ENCODE measurements at regions not wholly inside any gene's neighbourhood (a gene's known extent, or its start where the extent isn't known, plus 50 kb on each side); places are given as distances from the start of the nearest gene placed in this dataset.

DNA sequence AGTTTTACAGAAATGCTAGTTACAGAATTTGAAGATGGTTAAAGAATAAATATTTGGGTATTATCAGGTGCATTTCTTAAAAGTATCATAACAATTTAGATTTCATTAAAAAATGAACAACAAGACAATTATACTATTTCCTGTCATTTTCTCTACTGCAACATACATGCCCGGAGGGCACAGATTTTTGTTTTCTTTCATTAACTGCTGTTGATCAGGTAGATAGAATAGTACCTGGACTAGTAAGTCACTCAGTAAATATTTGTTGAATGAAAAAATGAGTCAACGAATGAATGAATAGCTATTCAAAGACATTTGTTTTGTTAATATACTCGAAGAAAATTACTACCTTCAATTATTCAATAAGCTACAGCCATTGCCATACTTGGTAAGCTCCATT, 531.2 kb upstream of the VRK2 start:
- no peak for DNase-seq (ENCODE audit: low spot score)

DNA sequence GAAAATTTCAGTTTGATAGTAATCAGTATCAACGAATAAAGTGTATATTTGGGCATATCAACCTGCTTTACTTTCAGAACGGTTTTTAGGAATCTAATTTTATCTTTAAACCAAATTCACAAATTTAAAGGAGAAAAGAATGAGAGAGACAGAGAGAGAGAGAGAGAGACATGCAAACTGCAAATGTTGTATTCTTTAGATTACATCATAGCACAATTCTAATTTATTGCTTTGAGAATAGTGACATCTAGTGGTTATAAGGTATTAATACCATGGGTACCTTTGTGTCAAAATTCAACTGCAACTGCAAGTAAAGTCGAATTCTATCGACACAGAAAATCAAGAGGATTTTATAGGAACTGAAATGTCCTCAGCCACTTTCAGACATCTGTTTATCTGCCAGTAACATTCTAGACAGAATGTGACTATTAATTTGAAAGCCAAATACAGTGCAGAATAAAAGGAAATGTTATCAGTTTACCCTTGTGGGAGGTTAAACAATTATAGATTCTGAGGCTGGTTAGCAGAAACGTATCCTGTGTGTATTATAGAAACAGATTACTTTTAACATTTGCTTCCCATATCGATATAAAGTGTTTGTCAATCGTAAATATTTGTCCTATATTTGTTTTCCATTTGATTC, 529.8 kb upstream of the VRK2 start:
- peak; percentile 13 for DNase-seq (ENCODE audit: low spot score)

DNA sequence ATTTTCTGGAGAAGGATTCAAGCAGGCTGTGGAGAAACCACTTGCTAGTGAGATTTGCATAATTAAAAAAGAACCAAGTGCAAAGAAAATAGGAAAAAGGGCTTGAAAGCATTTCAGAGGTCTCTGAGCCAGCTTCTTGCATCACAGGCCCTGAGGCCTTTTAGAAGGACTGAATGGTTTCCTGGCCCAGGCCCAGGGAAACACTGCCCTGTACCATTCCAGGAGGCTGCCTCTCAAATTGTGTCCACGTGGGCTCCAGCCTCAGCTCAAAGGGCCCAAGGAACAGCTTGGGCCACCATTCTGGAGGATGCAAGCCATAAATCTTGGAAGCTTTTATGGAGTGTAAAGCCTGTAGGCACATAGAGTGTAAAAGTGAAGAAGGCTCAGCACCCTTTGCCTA, 523.3 kb upstream of the VRK2 start:
- no peak for DNase-seq (ENCODE audit: low spot score)

DNA sequence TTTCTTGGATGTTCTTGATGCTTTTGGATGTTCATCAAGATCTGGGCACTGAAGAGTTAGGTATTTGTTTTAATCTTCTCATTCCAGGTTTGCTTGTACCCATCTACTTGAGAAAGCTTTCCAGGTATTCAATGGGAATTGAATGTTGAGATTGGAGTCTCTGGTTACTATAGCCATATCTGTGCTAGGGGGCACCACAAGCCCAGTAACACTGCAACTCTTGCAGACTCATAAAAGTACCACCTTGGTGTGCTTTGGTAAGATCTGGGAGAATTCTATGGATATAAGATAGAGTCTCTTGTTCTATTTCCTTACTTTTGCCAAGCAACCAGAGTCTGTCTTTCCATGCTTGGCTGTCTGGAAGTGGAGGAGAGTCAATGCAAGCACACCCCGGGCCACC, 518.9 kb upstream of the VRK2 start:
- no peak for DNase-seq (ENCODE audit: low spot score)

DNA sequence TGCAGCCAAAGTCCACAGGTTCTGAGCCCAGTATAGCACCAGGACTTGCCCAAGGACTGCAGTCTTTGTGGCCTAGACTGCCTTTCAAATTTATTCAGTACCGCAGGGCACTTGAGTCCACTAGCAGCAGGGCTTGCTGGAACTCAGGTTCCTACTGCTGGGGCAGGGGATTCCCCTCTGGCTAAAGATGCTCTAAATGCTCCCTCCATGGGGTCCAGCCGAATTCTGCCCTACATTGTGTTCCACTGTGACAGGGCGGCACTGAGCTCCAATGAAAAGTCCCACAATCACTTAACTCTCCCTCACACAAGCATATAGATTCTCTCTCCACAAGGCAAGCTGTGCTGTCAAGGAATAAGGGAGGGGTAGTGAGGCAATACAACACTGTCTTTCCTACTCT, 518.1 kb upstream of the VRK2 start:
- no peak for DNase-seq (ENCODE audit: low spot score)

DNA sequence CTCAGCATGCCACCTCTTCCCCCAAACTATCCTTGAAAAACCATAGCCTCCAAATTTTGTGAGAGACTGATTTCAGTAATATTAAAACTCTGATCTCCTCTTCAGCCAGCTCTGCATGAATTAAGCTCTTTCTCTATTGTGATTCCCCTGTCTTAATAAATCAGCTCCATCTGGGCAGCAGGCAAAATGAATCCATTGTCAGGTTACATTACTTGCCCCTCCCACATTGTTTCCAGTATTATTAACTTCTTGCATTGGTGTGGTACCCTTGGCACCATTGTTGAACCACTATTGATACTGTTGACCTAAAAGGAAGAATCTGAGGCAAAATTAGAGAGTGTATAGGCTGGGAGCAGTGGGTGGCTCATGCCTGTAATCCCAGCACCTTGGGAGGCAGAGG, 512.2 kb upstream of the VRK2 start:
- DNase-seq (ENCODE audit: low spot score): no peak

DNA sequence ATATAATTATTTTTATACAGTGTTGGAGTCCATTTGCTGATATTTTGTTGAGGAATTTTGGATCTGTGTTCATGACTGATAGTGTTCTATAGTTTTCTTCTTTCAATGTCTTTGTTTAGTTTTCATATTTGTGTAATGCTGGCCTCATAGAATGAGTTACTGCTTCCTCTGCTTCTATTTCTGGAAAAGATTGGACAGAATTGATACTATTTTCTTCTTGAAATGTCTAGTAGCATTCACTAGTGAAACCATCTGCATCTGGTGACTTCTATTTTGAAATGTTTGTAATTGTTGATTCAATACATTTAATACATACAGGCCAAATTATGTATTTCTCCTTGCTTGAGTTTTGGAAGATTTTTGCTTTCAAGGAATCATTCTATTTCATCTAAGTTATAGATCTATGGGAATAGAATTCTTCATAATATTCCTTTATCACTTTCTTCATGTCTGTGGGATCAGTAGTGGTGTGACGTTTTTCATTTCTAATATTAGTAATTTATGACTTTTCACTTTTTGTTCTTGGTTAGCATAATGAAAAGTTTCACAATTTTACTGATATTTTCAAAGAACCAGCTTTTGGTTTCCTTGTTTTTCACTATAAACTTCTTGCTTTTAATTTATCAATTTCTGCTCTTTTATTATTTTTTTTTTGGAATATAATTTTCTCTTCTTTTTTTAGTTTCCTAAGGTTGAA, 509.9 kb upstream of the VRK2 start:
- DNase-seq (ENCODE audit: low spot score): no peak

DNA sequence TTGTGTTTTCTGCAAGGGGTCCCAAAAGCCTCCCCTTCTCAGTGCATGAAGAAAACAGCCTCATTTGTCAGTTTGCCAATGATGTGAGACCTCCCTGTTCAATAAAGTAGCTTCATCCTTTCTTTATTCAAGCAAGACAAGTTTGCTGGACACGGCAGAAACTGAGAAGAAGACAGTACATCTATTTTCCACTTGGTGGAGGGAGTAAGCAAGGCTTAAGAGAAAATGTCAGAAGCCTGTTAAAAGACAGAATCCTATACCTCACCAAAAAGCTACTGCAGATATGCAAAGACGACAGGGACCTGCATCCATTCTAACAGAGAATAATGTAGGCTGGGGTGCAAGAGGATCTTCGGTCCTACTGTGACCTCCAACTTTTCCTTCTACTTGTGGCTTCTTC, 506.8 kb upstream of the VRK2 start:
- no peak for DNase-seq (ENCODE audit: low spot score)

DNA sequence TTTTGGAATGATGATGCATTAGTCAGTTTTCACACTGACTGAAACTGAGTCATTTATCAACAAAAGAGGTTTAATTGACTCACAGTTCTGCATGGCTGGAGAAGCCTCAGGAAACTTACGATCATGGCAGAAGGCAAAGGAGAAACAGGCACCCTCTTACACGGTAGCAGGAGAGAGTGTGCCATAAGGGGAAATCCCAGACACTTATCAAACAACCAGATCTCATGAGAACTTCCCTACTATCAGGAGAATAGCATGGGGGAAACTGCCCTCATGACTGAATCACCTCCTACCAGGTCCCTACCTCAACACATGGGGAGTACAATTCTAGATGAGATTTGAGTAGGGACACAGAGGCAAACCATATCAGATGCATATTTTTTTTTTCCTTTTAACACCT, 504.5 kb upstream of the VRK2 start:
- no peak for DNase-seq (ENCODE audit: low spot score)

DNA sequence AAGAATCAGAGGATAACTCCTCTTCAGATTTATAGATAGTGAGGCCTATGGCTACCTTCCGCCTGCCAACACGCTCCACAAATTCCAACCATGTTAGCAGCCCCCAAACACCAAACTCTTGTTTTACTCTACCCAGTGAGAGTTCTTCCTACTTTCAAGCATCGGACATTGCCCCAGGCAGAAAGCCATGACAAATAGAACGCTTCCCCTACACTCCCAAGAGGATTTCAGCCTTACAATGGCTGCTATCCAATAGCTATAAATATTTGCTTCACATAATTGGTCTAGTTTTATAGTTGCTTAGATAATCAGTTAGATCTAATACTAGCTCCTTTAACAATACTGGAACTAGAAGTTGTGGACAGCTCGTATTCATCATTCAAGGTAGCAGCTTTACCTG, 503.4 kb upstream of the VRK2 start:
- DNase-seq (ENCODE audit: low spot score): no peak

DNA sequence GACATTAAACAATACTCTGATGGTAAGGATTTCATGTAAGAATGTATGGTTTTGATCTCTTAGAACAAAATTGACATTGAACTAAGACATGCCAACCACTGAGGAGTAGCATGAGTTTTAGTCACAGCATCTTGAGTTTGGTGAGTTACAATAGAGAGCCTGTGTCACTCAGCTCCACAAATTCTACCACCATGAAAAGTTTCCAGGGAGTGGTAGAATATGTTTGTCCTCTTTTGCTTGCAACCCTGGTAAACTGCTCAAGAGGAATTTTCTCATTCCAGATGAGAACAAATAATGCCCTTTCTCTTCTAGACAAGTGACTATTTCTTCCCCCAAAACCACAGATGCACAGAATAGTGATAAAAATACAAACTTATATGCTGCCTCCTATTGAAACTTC, 502.0 kb upstream of the VRK2 start:
- DNase-seq (ENCODE audit: low spot score): no peak

DNA sequence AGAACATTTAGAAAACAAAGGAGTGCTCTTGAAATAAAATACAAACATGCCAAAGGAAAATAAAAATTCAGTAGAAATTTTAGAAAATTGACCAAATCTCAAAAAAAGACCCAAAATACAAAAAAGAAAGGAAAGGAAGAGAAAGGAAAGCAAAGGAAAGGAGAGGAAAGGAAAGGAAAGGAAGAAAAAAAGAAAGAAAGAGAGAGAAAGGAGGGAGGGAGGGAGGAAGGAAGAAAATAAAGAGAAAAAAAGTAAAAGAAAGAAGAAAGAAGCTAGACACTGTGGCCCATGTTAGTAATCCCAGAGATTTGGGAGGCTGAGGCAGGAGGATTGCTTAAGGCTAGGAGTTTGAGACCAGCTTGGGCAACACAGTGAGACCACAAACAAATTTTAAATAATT, 500.1 kb upstream of the VRK2 start:
- no peak for DNase-seq (ENCODE audit: low spot score)

DNA sequence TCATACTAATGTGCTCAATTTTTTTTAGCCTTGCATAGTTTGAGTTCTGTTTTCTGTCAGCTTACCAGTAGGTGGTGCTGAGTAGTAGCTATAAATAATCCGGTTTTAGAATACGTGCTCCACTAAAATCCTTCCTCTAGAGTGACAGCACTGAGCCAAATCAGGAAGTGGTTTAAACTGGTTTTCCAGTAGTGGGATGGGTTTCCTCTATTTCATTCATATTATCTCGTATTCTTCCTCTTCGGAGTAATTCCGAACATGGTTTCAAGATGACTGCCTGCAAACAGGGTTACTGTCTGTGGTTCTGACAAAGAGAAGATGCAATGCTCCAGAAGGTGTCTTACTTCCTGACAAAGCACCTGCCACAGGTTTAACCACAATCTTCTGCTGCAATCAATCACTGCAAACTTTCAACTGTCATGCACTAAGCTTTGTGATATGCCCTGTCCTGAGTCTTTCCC, 496.9 kb upstream of the VRK2 start:
- no peak for DNase-seq (ENCODE audit: low spot score)

DNA sequence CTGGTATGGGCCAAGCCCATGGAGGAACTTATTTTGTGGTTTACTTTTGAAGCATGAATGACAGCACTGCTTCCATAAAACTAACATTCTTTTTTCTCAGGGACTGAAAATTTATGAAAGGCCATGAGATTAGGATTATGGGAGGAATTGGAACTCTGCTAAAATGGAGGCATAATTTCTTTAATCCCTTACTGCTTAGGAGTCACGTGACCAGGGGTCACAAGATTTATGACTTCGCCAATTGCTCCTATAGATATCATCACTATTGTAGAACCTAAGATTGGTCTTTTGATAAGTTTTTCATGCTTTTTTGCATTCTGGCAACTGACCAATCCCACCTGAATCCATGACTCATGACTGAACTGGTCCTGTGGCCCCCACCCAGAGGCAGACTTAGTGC, 495.7 kb upstream of the VRK2 start:
- no peak for DNase-seq (ENCODE audit: low spot score)

DNA sequence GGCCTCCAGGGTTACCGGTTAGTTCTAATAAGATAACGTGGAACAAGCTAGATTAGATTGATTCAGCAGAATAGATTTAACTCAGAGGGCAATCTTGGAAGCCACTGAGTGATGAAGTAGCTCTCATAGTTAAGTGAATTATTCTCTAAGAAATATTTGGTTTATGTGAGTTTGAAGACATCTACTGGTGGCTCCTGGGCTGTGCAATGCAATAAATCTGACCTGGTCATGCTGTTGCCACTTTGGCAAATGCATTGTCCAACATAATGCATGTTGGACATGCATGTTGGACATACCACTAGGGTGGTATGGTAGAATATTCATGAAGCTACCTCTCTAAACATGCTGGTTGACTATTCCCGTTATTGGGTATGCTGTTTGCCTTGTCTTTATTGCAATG, 493.7 kb upstream of the VRK2 start:
- DNase-seq (ENCODE audit: low spot score): no peak

DNA sequence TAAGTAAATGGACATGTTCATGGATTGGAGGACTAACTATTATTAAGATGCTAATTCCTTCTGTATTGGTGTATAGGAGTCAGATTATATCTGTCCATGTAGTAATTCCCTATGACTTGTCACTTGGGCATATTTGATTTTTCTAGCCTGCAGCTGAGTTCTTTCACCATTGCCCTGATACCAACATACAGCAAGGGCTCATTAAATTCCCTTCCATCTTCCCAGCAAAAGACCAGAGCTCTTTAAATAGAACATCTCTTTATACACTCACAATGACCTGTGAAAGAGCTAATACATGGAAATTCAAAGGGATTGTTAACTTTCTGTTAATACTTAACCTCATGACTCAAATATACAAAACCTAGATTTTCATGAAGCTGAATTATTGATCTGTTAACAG, 492.3 kb upstream of the VRK2 start:
- no peak for DNase-seq (ENCODE audit: low spot score)

DNA sequence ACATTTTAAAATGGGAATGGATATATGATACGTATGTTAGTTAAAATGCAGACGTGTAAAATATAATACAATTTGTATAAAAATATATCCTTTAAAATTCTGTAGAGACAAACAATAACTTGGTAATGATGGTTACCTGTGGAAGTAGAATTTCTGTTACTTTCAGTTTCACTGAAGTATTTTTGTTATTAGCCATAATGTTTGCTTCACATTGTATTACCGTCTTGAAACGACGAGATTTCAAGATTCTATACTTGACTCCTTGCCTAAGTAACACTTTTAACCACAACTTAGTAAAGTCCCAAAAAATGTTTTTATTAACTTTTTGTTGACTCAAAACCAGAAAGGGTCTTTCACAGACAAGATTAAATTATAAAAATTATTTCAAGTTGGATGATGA, 488.3 kb upstream of the VRK2 start:
- DNase-seq (ENCODE audit: low spot score): no peak

DNA sequence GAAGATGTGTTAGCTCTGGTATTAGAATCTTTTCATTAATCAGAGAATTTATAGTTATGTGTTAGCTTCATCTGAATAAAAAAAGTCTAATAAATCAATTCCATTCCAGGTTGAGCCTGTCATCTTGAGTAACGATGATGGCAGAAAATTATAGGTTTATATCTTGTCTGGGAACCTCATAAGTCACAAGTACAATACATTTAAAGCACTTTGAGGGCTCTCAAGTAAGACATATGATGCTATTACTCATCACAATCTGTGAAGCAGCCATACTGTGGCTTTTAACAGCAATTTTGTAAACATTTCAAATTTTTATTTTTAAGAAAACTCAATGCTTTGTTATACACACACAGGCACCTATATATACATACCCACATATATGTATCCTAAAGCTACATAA, 484.1 kb upstream of the VRK2 start:
- DNase-seq (ENCODE audit: low spot score): no peak

DNA sequence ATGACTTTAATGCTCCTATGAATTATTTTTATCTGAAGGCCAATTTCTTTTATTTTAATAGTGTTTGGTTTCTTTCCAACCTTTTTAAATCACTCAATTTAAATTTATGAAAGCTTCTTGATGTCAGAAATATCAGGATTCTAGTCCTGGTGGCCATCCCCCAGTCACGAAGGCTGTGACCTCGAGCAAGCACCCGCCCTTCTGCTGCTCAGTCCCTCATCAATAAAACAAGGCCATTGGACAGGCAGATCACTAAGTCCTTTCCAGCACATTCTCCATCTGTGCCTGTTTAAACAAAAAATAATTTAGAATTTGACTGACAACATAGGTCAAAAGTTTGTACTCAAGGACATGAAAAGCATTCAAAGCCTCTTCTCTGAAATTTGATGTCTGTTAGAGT, 483.6 kb upstream of the VRK2 start:
- DNase-seq (ENCODE audit: low spot score): no peak

DNA sequence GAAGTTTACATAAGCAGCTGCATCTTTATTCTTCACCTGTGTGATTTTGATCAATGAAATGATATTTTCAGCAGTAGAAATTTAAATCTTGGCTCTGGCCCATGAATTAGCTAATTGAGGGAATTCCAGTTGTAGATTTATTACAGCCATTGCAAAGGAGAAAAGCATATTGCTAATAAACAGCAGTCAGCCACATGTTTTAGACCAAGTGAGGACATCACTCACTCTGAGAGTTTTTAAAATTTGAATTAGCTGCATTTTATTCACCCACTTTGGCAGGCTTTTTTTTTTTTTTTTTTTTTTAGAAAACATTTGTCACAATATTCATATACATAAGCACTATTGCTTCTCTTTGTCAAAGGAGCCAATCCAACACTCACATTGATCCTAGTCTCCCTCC, 479.4 kb upstream of the VRK2 start:
- DNase-seq (ENCODE audit: low spot score): no peak

DNA sequence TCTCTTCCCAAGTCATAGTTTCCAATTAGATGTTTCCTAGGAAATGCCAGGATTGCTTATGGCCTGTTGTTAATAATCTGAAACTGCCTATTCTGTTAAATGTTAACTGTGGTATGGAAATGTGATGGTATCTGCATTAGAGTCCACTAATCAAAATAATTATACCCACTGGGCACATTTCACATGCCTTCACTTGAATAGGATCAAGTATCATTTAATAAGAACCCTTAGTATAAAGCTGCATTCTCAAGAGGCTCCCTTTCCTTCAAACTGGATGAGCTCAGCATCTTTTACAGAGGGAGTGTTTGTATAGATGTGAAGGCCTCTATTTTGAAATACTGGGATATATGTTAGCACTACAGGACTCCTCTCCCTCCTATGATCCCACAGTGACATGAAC, 477.2 kb upstream of the VRK2 start:
- no peak for DNase-seq (ENCODE audit: low spot score)

DNA sequence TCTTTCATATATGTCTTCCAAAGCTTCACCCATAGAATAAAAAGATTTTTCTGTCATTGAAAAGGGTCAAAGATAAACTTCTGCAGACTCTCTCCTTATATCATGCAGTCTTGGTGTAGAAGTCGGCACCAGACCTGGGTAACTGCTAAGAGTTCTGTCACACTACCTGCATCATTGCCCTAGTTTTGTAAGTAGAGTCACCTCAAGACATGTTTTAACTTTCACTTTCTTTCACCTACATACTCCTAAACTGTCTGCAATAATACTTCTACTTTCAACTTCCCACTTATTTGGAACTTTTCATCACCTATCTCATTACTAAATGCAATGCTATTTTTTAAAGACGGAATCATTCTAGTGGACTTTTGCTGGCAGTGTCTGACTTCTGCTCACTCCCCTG, 475.6 kb upstream of the VRK2 start:
- no peak for DNase-seq (ENCODE audit: low spot score)

DNA sequence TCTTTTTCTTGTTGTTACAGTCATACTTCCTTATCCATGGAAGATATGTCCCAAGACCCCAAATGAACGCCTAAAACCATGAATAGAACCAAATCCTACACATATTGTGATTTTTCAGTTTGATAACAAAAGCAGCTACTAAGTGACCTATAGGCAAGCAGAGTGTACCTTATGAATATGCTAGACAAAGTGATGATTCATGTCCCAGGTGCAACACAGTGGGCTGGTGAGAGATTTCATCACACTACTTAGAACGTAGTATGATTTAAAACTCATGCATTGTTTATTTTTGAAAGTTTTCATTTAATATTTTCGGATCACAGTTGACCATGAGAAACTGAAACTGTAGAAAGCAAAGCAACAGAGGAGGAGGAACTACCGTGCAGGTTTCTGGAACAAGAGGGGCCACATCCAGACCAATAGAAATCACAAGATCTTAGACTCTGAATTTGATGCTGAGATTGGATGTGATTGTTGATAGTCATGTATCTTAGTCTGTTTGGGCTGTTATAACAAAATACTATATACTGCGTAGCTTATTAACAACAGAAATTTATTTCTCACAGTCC, 470.8 kb upstream of the VRK2 start:
- DNase-seq (ENCODE audit: low spot score): no peak

DNA sequence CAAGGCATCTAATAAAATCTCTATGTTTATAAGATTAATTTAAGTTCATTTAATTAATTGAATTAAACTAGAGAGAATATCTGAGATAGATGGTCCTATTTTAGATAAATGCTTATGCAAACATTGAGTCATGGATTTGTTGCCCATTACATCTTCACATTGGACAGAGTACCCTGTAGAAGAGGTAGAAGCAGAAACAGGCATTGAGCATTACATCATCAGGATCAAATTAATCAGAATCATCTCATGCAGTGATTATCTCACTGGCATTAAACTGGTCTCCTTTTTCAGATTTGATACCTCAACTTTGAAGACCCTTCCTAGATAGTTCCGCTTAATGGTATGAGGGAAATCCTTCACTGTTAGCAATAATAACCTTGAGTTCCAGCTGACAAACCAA, 469.6 kb upstream of the VRK2 start:
- no peak for DNase-seq (ENCODE audit: low spot score)

All from hematopoietic multipotent progenitor cell treated with erythropoietin and hydrocortisone succinate and interleukin-3 and kit ligand, for 17 days (in vitro differentiated cells).